SK-N-SH (cell line): ENCODE measurements at regions not wholly inside any gene's neighbourhood (a gene's known extent, or its start where the extent isn't known, plus 50 kb on each side); places are given as distances from the start of the nearest gene placed in this dataset.

ENCODE experiments used
- CTCF ChIA-PET: fragments of 300-600, 350-600 bp; formaldehyde crosslinking; extraction: SDS; loops from one replicate; lab custom pipeline; 2021; lab: Yijun Ruan, JAX
- POLR2A ChIA-PET: fragments of 350-600 bp; sonication (Branson Sonifier 250); formaldehyde crosslinking; extraction: SDS; loops from one replicate; lab custom pipeline; 2020; ENCODE audit warnings: antibody characterized with exemption, inconsistent platforms; lab: Yijun Ruan, JAX
- DNase-seq: peaks from one replicate; pipeline ENCODE4 v3.0.0; 2012
- H2AFZ ChIP-seq: fragments of 200-600 bp; sonication (generic); 2 replicates; pipeline ENCODE4 v1.8.1; 2016; ENCODE audit warnings: antibody characterized with exemption, mild to moderate bottlenecking, low read depth
- H3F3A ChIP-seq: fragments of 200-600 bp; sonication (generic); replicated peaks from 2 replicates; pipeline ENCODE3; 2016; ENCODE audit warnings: antibody characterized with exemption, mild to moderate bottlenecking; ENCODE audit not compliant: insufficient read depth
- H3K27ac ChIP-seq, 2 experiments: fragments of 200-500 bp in 1 of 2; fragments of 200-600 bp in 1 of 2; sonication (Bioruptor generic) in 1 of 2; sonication (generic), shearing (Covaris generic) in 1 of 2; 2 replicates each; pipeline versions ENCODE4 v1.5.1 to v1.6.1; 2014 to 2016; ENCODE audit warnings: low read depth in 2 of 2, inconsistent platforms in 1 of 2, low read length in 1 of 2, mild to moderate bottlenecking in 1 of 2, mixed read lengths in 1 of 2
- H3K27me3 ChIP-seq: fragments of 200-600 bp; sonication (generic), shearing (Covaris generic); 2 replicates; pipeline ENCODE4 v1.6.1; 2016; ENCODE audit warnings: mixed run types; ENCODE audit not compliant: insufficient read depth
- H3K36me3 ChIP-seq, 2 experiments: fragments of 200-500 bp in 1 of 2; fragments of 200-600 bp in 1 of 2; sonication (Bioruptor generic) in 1 of 2; sonication (generic) in 1 of 2; replicated peaks in 1 of 2; 2 replicates each; pipeline versions ENCODE3 to v1.5.1; 2014 to 2016; ENCODE audit warnings: low read length in 1 of 2, mild to moderate bottlenecking in 1 of 2; ENCODE audit not compliant: insufficient read depth in 2 of 2, control insufficient read depth in 1 of 2
- H3K4me1 ChIP-seq, 2 experiments: fragments of 200-500 bp in 1 of 2; fragments of 200-600 bp in 1 of 2; sonication (Bioruptor generic) in 1 of 2; sonication (generic), shearing (Covaris generic) in 1 of 2; 2 replicates each; pipeline versions ENCODE4 v1.5.1 to v1.6.1; 2014 to 2016; ENCODE audit warnings: low read depth in 1 of 2, low read length in 1 of 2, mixed run types in 1 of 2; ENCODE audit not compliant: insufficient read depth in 2 of 2, control insufficient read depth in 1 of 2
- H3K4me2 ChIP-seq: fragments of 200-600 bp; sonication (generic), shearing (Covaris generic); 2 replicates; pipeline ENCODE4 v1.6.1; 2017; ENCODE audit warnings: mixed run types
- H3K4me3 ChIP-seq, 2 experiments: fragments of 200-500 bp in 1 of 2; fragments of 200-600 bp in 1 of 2; sonication (Bioruptor generic) in 1 of 2; sonication (generic), shearing (Covaris generic) in 1 of 2; 2 replicates each; pipeline versions ENCODE4 v1.5.1 to v1.8.1; 2014 to 2016; ENCODE audit warnings: low read depth in 2 of 2, inconsistent platforms in 1 of 2, low read length in 1 of 2, mild to moderate bottlenecking in 1 of 2, mixed read lengths in 1 of 2, moderate library complexity in 1 of 2
- H3K79me2 ChIP-seq: fragments of 200-600 bp; sonication (generic); 2 replicates; pipeline ENCODE4 v1.8.1; 2017; ENCODE audit warnings: mild to moderate bottlenecking; ENCODE audit not compliant: insufficient read depth
- H3K9ac ChIP-seq: fragments of 200-600 bp; sonication (generic); 2 replicates; pipeline ENCODE4 v1.6.1; 2017; ENCODE audit warnings: mixed run types
- H3K9me2 ChIP-seq: fragments of 200-600 bp; sonication (generic); 2 replicates; pipeline ENCODE4 v1.6.1; 2017; ENCODE audit warnings: mixed run types
- H3K9me3 ChIP-seq: fragments of 200-600 bp; sonication (generic); 2 replicates; pipeline ENCODE4 v1.6.1; 2017; ENCODE audit warnings: mixed run types, mild to moderate bottlenecking, moderate library complexity
- H4K20me1 ChIP-seq: fragments of 200-600 bp; sonication (generic); 2 replicates; pipeline ENCODE4 v1.6.1; 2017; ENCODE audit warnings: mild to moderate bottlenecking, mixed run types; ENCODE audit not compliant: insufficient read depth
- CHD2 ChIP-seq: fragments of 150-350 bp; IDR thresholded peaks from 2 replicates; pipeline ENCODE4 v1.6.1; 2018; ENCODE audit warnings: low read length; ENCODE audit not compliant: partially characterized antibody
- CTCF ChIP-seq: fragments of 200-600 bp; sonication (generic); IDR thresholded peaks from 2 replicates; pipeline ENCODE4 v1.6.1; 2017; ENCODE audit warnings: antibody characterized with exemption, mild to moderate bottlenecking, moderate library complexity
- ELF1 ChIP-seq: IDR thresholded peaks from 2 replicates; pipeline ENCODE4 v1.4.0; 2012
- EZH2phosphoT487 ChIP-seq: fragments of 200-600 bp; sonication (generic); IDR thresholded peaks from 2 replicates; pipeline ENCODE4 v1.6.1; 2017; ENCODE audit warnings: low read depth, mixed run types, mild to moderate bottlenecking, antibody characterized with exemption, moderate library complexity, borderline replicate concordance
- FOSL2 ChIP-seq: IDR thresholded peaks from 2 replicates; pipeline ENCODE4 v1.4.0; 2012; ENCODE audit warnings: low read depth, mild to moderate bottlenecking, moderate library complexity, borderline replicate concordance
- MEF2A ChIP-seq: IDR thresholded peaks from 2 replicates; pipeline ENCODE4 v1.4.0; 2012; ENCODE audit warnings: low read depth, borderline replicate concordance
- NRF1 ChIP-seq: IDR thresholded peaks from 2 replicates; pipeline ENCODE4 v1.6.1; 2012; ENCODE audit warnings: low read depth, mild to moderate bottlenecking, low read length
- RCOR1 ChIP-seq: fragments of 150-350 bp; IDR thresholded peaks from 2 replicates; pipeline ENCODE4 v1.6.1; 2017; ENCODE audit warnings: antibody characterized with exemption, low read length
- REST ChIP-seq: IDR thresholded peaks from 2 replicates; pipeline ENCODE4 v1.6.1; 2012; ENCODE audit warnings: mild to moderate bottlenecking, low read depth, low read length, moderate library complexity
- SIN3A ChIP-seq: IDR thresholded peaks from 2 replicates; pipeline ENCODE4 v1.6.1; 2012; ENCODE audit warnings: low read depth, mild to moderate bottlenecking, low read length, moderate library complexity, borderline replicate concordance
- TCF12 ChIP-seq: IDR thresholded peaks from 2 replicates; pipeline ENCODE4 v1.4.0; 2012
- TEAD4 ChIP-seq: IDR thresholded peaks from 2 replicates; pipeline ENCODE4 v1.4.0; 2012; ENCODE audit warnings: mild to moderate bottlenecking, borderline replicate concordance; ENCODE audit not compliant: insufficient read depth
- YY1 ChIP-seq: IDR thresholded peaks from 2 replicates; pipeline ENCODE4 v1.4.0; 2012; ENCODE audit warnings: low read depth, mild to moderate bottlenecking
- WGBS: methylation state at CpG from one replicate; pipeline ENCODE4 v1.1.6; 2017; ENCODE audit warnings: low lambda C conversion rate; 5-methylcytosine and 5-hydroxymethylcytosine counted together

- H3K9ac ChIP-seq: no peak overlapping the region
- no peaks in the 10 kb centered on the region for H3K9me2 ChIP-seq
- H3K4me3 ChIP-seq: no peak overlapping the region
- H3K4me2 ChIP-seq: no peak overlapping the region
- no peaks in the 10 kb centered on the region for H3K9me3 ChIP-seq
- no peaks in the 10 kb centered on the region for H3F3A ChIP-seq
- H2AFZ ChIP-seq: no peak overlapping the region
- no peak for DNase-seq
- H3K27me3 ChIP-seq: no peaks in the 10 kb centered on the region; the same call in 1 of the 2 replicates
- 37% methylated on average over 3 of the region's 3 CpGs for WGBS
- H3K27ac ChIP-seq: no peak overlapping the region
- no peaks in the 10 kb centered on the region; a peak in 2 of 4 replicates for H3K4me1 ChIP-seq
- no peaks in the 10 kb centered on the region for H3K36me3 ChIP-seq
- H3K79me2 ChIP-seq: no peaks in the 10 kb centered on the region
- TF ChIP-seq CHD2: no peak
- no peak for TF ChIP-seq REST
- no peak for TF ChIP-seq TEAD4
- no peak for TF ChIP-seq ELF1
- TF ChIP-seq SIN3A: no peak
- TF ChIP-seq NRF1: no peak
- no peak for TF ChIP-seq TCF12
- no peak for TF ChIP-seq CTCF
- no peak for TF ChIP-seq MEF2A
- TF ChIP-seq RCOR1: no peak
- TF ChIP-seq, all 33 proteins: peak for 0
- ChIA-PET POLR2A (no interaction called here), CTCF (no interaction called here)
- H4K20me1 ChIP-seq: no peaks in the 10 kb centered on the region
These were observed 133.0 kb upstream of the SEMA6D start for GRCh38 chr15:47584316-47584715.

DNA sequence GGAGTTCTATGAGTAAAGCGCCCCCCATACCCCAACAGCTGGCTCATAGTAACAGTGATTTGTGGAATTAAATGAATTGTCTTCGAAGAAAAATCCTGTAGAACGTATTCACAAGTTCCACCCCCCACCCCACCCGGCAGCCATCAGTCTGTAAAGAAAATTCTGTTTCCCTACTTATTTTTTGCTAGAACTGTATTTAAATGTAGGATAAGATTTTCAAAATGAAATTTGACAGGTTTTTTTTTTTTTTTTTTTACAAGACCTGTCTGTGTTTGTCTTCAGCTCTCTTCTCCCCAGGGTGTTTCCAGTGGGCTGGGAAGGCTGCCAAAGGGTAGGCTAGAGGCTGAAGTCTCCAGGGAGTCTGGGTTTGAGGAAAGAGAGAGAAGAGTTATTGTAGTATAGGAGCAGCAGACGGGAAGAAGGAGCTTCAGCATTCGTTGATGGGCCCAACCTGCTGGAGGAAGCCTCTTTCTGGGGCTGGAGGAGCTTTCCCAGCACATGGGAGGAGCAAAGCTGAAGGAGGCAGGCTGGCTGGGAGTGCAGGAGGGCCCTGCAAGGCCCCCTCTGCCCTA, 130.6 kb upstream of the SEMA6D start:
- no peaks in the 10 kb centered on the region; a peak in 2 of 4 replicates for H3K4me1 ChIP-seq
- H4K20me1 ChIP-seq: no peaks in the 10 kb centered on the region
- no peak for DNase-seq
- H3K27me3 ChIP-seq: no peaks in the 10 kb centered on the region; the same call in 1 of the 2 replicates
- TF ChIP-seq FOSL2 (no peak), CHD2 (no peak), EZH2phosphoT487 (no peak), YY1 (no peak)
- H3K4me2 ChIP-seq: no peak overlapping the region
- no peak overlapping the region for H2AFZ ChIP-seq
- H3K9me2 ChIP-seq: no peaks in the 10 kb centered on the region
- H3K9me3 ChIP-seq: no peaks in the 10 kb centered on the region
- H3F3A ChIP-seq: no peaks in the 10 kb centered on the region
- no peak overlapping the region for H3K9ac ChIP-seq
- no peaks in the 10 kb centered on the region for H3K36me3 ChIP-seq
- H3K79me2 ChIP-seq: no peaks in the 10 kb centered on the region
- no peak overlapping the region for H3K4me3 ChIP-seq
- CTCF ChIA-PET: interaction anchor here (1.0 kb wide), 1 partner anchor 8 kb away, joined by 3 read pairs; no protein-coding TSS in a partner anchor
- POLR2A ChIA-PET: no interaction called here
- 36% methylated on average over 6 of the region's 6 CpGs for WGBS
- no peak overlapping the region for H3K27ac ChIP-seq
